Gastroesophageal sphincter (tissue), 3 donors: ENCODE measurements at regions not wholly inside any gene's neighbourhood (a gene's known extent, or its start where the extent isn't known, plus 50 kb on each side); places are given as distances from the start of the nearest gene placed in this dataset.

Experiments
- CTCF ChIP-seq, 4 experiments: fragments of 200-600 bp in 2 of 4; fragments of 450-650 bp in 2 of 4; sonication (generic) in 1 of 4; IDR thresholded peaks; one replicate each; pipeline ENCODE4 v1.5.1; 2017 to 2019; ENCODE audit warnings: antibody characterized with exemption in 4 of 4, mild to moderate bottlenecking in 2 of 4, moderate library complexity in 2 of 4
- EP300 ChIP-seq: sonication (generic); formaldehyde crosslinking; IDR thresholded peaks from one replicate; pipeline ENCODE4 v1.6.1; 2017; ENCODE audit warnings: antibody characterized with exemption, mild to moderate bottlenecking
- POLR2A ChIP-seq, 2 donors: fragments of 450-650 bp; IDR thresholded peaks; one replicate each; pipeline ENCODE4 v1.6.1; 2017; ENCODE audit warnings: antibody characterized with exemption in 2 of 2, mild to moderate bottlenecking in 2 of 2, moderate library complexity in 1 of 2
- POLR2AphosphoS5 ChIP-seq: sonication (generic); formaldehyde crosslinking; IDR thresholded peaks from one replicate; pipeline ENCODE4 v1.6.1; 2017; ENCODE audit warnings: antibody characterized with exemption

- no peak for TF ChIP-seq POLR2AphosphoS5
- TF ChIP-seq CTCF (IDR thresholded peaks at IDR 0.05): no peak
- no peak for TF ChIP-seq POLR2A (IDR thresholded peaks at IDR 0.05)
- TF ChIP-seq EP300: no peak
Measured at GRCh38 chr13:95455782-95456181, 96.7 kb upstream of the CLDN10 start.
